LHCN-M2 (cell line): ENCODE measurements at regions not wholly inside any gene's neighbourhood (a gene's known extent, or its start where the extent isn't known, plus 50 kb on each side); places are given as distances from the start of the nearest gene placed in this dataset.
A peak's percentile ranks its signal among the peaks of the same experiment; 100 is the strongest.

Experiments
- DNase-seq: peaks from one replicate; pipeline ENCODE4 v3.0.0-alpha.2; 2012; ENCODE audit warnings: low read depth

DNA sequence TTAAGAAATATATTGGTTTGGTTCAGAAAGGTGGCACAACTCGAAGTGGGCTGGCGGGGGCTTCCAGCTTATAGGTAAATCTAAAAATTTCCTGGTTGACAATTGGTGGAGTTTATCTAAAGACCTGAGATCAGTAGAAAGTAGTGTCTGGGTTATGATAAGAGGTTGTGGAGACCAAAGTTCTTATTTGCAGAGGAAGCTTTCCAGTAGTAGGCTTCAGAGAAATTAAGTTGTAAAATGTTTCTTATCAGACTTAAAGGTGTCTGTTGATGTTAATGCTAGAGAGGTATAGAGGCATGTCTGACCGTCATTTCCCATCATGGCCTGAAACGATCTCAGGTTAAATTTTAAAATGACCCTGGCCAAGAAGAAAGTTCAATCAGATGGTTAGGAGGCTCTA lies 565.2 kb upstream of the DPPA4 start:
- no peak for DNase-seq

DNA sequence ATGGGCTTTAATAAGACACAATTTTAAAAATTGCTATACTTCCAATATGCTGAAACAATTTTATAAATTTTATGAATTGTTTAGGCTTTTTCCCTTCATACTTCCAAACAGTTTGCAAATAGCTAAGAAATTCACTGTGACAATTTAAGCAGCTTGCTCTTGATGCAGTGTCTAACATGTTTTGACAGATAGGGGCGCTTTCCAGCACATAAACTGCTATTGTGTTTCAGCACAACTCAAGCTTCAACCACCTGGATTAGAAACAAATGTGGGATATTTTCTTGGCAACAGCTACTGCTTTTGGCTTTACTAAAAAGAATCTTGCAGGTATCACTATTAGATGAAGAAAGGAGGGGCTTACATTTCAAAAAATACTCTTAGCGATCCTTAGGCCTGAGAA lies 565.8 kb upstream of the DPPA4 start:
- no peak for DNase-seq

- DNase-seq: no peak
Observed at GRCh38 chr3:109910772-109911171, 573.4 kb upstream of the DPPA4 start.

DNA sequence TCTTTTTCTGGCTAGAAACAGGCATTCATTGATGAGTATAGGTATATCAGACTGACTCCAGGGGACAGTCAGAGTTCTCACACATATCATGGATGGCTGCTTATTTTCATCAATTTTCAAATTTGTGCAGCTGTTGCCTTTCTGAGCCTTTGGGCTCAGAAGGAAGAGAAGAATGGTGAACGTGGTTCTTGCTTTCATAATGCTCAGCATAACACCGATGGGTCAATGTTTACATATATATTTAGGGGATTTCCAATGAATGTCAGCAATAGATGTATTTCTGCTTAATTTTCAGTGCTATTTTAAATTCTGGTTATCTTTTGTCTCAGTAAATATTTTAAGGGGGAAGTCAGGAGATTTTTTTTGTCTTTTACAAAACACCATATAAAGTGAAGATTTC lies 581.4 kb upstream of the DPPA4 start:
- no peak for DNase-seq

DNA sequence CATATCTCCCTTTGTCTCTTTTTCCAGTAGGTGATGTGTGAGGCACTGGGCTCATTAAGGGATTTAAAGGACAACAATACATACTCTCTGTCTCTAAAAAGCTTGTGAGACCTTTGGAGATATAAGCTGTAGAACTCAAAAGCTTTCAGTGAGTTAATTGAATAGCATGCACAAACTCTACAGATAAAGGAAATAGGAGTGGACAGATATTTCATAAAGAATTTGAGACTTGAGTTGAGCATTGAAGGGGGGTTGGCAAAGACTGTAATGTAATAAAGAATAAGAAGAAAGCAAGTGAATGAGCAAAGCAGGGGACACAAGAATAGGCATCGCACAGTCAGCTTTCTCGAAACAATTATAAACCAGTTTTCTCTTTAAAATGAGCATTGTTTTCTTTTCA lies 583.4 kb upstream of the DPPA4 start:
- no peak for DNase-seq

- DNase-seq: peak; percentile 49
Observed at GRCh38 chr3:109921509-109921908, 584.2 kb upstream of the DPPA4 start.

- DNase-seq: no peak
Observed at GRCh38 chr3:109922856-109923255, 585.5 kb upstream of the DPPA4 start.

GRCh38 chr3:109923431-109923830 lies 586.1 kb upstream of the DPPA4 start:
- no peak for DNase-seq

GRCh38 chr3:109924196-109924595 lies 586.9 kb upstream of the DPPA4 start:
- DNase-seq: no peak

DNA sequence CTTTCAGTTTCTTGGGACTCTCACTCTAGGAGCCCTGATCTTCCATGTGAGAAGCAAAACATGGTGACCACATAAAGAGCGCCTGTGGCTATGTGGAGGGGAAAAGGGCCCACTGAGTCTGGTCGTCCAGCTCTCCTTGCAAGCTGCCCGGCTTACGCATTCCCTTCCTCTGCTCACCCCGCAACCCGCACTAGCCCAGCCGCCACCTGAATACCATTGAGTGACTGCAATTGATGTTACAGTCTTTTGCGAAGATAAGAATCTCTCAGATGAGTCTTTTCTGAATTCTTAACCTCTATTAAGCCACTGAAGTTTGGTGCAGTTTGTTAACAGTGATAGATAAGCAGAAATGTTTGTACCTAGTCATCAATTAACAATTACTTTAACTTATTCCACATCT lies 589.0 kb upstream of the DPPA4 start:
- DNase-seq: no peak

GRCh38 chr3:109927161-109927560 lies 589.8 kb upstream of the DPPA4 start:
- DNase-seq: peak; percentile 98

- peak; percentile 22 for DNase-seq
Observed at GRCh38 chr3:109927726-109928125, 590.4 kb upstream of the DPPA4 start.

DNA sequence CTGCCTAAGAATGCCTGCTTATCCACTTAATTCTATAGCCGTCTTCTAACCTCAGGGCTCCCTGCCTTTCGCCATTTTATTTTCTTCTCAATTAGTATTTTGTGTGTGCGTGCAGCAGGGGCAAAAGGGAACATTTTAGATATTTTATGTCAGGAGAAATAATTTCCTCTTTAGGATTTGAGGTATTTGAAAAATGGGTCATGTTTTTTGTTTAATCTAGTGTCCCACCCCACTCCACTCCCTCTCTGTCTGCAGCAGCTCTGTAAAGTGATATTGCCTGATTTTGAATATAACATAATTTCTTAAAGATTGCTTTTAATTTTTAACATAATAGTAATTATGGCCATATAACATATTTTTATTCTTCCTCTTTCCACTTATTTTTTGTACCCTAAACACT lies 593.2 kb upstream of the DPPA4 start:
- peak; percentile 12 for DNase-seq

DNA sequence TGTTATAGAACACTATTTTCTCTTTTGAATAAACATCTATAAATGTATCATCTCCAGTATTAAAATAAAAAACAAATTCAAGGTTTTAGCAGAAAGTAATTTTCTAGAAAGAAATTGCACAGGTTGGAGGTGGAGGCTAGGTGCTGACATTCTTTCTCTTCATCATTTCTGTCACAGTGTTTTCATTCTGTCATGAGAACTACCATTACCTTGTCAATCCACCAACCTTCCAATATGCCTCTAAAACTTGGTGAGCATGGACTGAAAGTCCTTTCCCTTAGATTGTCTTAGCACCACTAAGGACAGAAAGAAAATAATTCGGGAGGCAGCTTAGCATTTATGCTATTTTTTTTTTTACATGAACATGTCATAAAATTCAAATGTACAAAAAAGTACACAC lies 596.2 kb upstream of the DPPA4 start:
- no peak for DNase-seq

GRCh38 chr3:109939817-109940216 lies 602.5 kb upstream of the DPPA4 start:
- DNase-seq: no peak

GRCh38 chr3:109943181-109943580 lies 605.8 kb upstream of the DPPA4 start:
- DNase-seq: no peak

GRCh38 chr3:109944836-109945235 lies 607.5 kb upstream of the DPPA4 start:
- no peak for DNase-seq

DNA sequence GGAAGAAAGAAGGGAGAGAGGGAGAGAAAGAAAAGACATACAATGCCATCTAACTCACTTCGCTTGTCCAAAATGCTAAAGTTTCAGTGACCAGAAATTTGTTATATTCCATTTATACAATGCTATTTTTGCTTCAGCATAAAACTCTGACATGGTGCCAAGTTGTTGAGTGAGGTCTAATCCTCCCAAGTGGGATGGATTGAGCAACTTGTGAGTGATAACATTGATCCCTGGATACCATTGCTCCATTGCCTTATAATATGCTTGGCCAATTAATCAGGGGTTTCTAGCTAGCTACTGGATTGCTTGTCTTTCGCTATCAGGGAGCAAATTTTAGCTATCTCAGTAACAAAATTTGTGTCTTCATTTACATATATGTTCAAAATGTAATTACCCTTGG lies 615.6 kb upstream of the DPPA4 start:
- peak; percentile 33 for DNase-seq

- DNase-seq: no peak
Observed at GRCh38 chr3:109963831-109964230, 626.5 kb upstream of the DPPA4 start.

GRCh38 chr3:109973733-109974132 lies 636.4 kb upstream of the DPPA4 start:
- peak; percentile 26 for DNase-seq

DNA sequence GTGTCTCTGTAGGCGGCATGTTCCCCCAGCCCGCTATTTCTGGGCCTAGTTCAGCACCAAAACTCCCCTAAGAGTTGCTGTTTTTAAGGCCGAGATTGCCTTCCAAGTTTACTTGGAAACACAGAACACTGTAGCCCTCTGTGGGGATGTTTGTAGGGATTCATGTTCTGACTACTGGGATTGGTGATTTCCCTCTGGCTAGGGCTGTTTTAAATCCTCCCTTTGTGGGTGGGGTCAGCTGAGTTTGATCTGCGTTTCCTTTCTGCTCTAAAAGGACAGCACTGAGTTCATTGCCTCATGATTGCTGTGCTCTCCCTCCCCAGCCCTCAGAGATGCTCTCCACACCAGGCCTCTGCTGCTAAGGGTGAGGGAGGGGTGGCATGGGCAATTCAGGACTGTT lies 640.6 kb upstream of the DPPA4 start:
- no peak for DNase-seq

DNA sequence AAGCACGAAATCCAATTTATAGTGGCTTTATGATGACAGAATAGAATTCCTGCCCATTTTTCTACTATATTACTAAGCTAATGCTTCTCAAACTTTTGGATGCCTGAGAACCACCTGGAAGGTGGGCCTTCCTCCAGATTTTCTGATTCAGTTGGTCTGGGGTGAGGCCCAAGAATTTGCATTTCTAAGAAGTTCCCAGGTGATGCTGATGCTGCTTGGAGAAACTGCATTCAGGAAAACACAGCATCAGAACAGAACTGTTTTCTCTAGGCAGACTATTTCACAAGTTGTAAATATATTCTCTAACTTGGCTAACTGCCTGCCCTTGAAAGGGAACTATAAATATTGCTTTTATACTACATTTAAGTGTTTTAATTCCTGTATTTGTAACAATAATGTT lies 644.9 kb upstream of the DPPA4 start:
- DNase-seq: no peak

DNA sequence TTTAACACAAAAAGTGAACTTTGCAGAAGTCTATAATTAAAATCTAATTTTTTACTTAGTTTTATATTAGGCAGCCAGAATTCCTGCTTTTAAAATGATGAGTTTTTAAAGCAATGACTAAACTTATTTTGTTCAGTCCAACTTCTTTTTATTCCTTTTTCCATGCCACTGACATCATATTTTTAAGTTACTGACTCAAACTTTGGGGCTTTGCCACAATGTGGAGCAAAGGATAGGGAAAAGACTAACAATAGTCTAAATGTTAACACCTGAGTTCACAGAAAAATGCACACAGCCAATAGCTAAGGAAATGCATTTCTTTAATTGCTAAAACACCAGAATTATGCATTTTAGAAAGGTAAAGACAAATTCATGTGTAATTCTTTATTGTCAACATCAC lies 647.6 kb upstream of the DPPA4 start:
- no peak for DNase-seq

DNA sequence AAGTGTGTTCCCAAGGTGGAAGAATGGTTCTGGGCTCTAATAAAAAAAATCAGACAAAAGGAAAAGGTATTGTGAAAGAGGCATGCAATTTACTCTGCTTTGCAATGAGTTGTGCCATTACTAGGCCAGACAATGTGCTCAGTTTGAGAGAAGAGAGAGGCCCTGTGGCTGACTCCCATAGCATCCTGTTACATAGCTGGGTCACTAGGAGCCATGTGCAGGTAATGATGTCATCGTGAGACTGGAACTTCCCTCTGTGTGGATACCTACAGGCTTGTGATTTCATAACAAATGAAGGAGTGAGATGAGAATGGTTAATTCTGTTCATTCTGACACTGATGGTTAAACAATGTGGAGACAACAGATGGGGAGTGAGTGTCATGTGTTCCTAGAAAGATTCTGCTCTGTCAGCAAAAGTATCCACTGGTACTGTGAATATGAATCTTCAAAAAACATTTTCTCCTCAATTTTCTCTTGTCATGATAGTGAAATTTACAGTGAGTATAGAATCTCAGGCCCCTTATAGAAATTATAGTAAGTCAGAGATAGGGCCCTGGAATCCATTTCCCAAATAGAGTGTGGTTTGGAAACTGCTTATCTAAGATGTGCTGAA lies 648.7 kb upstream of the DPPA4 start:
- DNase-seq: peak; percentile 11
